GM18526 (cell line): ENCODE measurements at regions not wholly inside any gene's neighbourhood (a gene's known extent, or its start where the extent isn't known, plus 50 kb on each side); places are given as distances from the start of the nearest gene placed in this dataset.

Source experiments
- POLR2A ChIP-seq: IDR thresholded peaks from 3 replicates; pipeline ENCODE4 v1.6.1; 2011; ENCODE audit not compliant: insufficient read length; ENCODE audit errors: extremely low read depth

DNA sequence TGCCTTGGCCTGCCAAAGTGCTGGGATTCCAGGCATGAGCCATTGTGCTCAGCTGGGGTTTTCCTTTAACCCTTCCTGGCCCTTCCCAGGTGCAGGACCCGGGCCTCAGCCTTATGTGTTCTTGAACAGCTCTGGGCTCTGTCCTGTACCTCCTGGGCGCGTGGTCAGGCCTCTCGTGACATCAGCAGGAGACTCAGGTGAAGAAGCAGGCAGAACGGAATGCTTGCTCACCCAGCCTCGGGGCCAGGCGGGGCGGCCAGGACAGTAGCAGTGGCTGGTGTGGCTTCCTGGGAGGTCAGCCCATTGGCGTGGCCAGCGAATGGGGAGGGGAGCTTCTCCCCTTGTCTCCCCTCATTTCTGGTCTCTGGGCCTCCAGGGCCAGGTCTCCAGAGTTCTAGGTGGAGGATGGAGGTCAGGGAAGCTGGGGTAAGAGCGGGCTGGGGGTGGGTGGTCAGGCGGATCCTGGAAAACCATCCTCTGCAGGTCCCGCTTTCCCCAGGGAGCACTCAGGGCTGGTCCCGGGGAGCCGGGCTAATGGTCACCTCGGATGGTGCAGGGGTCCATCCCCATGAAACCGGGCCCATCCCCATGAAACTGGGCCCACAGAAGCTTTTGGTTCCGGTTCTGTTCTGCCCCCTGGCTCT lies 281.5 kb downstream of the SEC14L1 start:
- TF ChIP-seq POLR2A = no peak

DNA sequence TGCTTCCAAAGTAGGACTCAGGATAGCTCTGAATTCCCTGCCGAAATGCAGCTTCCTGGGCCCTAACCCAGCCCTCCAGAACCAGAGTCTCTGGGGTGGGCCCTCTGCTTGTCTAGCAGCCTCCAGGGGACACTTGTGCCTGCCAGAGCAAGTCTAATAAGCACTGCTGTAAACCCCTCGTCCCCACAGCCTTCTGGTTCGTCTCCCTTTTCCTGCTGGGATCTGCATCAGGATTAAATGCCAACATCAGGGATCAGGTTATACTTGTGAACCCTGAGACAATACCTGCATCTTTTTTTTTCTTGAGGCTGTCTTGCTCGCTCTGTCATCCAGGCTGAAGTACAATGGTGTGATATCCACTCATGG lies 282.0 kb downstream of the SEC14L1 start:
- no peak for TF ChIP-seq POLR2A

DNA sequence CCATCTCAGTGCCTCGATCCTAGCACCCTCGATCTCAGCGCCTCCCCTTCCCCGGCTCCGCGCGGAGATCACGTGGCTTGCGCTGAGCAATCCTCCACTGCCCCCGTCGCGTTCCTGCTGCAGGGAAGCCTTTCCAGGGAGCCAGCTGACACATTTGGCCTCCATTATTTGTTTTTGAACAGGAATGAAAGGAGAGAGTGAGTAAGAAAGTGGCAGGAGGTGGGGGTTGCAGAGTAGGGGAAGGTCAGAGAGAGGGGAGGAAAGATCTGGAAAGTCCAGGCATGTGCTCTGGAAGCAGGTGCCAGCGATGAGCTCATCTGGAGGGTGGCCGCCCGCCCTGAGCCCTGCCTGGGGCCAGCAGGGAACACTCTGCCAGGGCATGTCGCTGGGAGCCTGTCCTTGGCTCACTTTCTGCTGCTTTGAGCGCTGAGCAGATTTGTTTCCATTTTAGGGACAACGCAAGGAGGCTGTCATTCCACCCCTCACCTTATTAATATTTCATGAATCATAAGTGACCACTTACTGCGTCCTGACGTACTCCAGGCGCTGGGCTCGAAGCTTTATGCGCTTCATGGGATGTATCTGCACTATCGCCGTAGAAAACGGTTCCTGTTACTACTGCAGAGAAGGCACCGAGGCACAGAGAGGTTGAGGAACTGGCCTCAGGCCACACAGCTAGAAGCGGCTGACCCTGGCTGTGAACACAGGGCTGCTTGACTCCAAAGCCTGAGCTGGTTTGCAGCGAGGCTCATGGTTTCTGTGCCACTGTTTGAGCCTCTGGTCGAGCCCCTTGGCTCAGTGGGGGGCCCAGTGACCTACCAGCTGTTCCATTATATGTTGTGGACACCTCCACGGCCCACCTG lies 283.1 kb downstream of the SEC14L1 start:
- no peak for TF ChIP-seq POLR2A

DNA sequence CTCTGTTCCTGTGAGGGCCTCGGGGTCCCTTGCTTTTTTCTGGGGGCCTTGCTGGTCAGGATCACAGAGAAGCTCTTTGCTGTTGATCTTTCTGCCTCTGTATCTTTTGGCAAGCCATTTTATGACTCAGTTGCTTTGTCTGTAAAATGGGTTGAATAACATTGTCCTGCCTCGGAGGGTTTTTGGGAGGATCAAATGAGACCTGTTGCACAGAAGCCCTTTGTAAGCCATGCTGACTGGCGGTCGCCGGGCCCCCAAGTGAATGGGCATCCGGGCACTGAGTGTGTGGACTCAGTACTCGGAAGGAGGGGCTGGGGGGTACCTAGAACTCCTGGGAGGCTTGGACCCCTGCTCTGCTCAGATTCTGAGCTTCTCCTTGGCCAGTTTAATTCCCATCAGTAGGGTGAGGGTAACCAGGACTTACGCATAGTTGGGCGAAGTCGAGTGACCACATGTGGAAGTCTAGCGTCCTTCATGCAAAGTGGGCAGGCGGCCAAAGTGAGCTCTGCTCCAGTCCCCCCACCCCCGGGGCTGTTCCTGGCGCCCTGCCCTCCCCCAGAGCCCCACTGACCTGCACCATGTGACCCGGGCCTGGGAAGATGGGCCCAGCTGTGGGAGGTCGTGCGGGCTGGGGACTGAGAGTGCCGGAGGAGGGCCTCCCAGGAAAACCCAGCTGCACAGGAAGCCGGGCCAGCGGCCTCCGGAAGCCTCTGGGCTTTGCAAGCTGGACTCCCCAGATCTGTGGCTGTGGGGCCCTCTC lies 284.0 kb downstream of the SEC14L1 start:
- TF ChIP-seq POLR2A = no peak

DNA sequence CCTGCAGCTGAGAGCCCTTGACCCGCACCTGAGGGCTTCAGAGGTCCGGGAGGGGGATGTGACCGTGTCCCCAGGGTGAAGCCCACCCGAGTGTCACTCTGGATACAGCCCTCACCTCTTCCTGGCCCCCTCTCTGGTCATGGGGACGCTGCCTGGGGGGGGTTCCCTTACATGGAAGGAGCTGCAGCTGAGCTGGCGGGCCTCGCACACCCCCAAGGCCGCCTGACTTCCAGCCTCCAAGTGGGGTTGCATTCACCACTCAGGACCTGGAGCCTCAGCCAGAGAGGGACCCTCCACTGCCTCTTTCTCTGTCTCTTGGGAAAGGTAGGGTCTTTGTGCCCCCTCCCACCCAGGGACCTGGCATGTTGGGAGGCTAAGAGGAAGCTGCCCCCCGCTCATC lies 284.6 kb downstream of the SEC14L1 start:
- TF ChIP-seq POLR2A = no peak

DNA sequence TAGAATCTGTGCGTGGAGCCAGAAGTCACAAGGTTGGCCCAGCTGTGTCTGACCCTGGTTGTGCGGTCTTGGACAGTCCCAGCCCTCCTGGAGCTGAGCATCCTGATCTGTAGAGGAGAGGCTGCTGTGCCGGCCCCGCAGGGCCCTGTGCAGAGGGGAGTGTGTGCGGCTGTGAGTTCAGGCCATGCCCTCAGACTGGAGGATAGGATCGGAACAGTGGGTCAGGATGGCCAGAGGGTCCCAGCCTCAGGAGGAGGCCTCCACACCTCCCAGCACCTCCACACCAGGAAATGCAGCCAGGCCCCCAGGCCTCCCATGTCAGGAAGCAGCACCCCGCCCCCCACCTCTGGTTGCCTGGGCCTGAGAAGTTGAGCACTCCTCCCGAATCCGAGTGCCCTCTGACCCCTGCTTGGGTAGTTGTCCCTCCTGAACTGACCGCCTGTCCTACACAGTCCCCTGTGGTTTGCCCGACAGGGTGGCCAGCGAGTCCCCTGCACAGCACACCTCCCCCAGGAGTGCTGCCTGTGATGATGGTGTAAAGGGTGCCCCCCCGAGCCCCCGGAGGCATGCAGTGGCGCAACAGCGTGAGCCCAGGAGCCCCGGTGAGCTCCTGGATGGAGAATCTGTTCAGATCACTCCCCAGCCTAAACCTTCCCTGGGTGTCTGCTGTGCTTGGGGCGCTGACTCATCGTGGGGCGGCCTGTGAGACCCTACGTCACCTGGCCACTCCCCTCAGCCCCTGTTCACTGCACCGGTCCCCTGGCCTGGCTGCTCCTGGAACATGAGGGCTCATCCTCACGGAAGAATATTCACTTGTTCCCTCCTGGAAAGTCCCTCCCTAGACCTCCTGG lies 285.2 kb downstream of the SEC14L1 start:
- TF ChIP-seq POLR2A = no peak

DNA sequence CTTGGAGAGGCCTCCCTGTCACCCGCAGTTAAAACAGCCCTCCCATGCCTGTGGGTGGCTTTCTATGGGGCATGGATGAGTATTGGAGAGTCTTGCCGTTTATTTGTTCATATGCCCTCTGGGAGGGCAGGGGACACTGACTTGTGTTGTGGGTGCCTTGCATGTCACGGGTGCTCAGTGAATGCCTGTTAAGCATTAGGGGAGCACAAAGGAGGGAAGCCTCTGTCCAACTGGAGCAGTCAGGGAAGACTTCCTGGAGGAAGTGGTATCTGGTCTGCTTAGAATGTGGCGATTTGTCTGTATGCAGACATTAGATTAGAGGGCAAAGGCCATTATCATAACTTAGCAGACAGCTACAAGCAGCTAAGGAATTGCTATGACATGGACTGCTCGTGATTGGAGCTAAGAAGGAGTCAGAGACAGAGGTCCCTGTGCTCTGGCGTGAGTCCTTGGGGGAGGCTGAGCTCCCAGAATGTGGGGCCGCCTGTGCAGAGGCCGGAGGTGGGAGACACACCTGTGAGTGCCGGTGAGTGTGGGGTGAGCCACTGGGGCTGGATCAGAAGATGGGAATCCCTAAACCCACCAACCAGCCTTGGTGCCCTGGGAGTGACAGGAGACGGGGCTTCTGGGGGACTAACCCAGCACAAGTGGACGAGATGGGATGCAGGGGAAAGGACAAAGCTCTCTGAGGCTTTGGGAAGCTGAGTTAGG lies 286.1 kb downstream of the SEC14L1 start:
- TF ChIP-seq POLR2A = no peak

DNA sequence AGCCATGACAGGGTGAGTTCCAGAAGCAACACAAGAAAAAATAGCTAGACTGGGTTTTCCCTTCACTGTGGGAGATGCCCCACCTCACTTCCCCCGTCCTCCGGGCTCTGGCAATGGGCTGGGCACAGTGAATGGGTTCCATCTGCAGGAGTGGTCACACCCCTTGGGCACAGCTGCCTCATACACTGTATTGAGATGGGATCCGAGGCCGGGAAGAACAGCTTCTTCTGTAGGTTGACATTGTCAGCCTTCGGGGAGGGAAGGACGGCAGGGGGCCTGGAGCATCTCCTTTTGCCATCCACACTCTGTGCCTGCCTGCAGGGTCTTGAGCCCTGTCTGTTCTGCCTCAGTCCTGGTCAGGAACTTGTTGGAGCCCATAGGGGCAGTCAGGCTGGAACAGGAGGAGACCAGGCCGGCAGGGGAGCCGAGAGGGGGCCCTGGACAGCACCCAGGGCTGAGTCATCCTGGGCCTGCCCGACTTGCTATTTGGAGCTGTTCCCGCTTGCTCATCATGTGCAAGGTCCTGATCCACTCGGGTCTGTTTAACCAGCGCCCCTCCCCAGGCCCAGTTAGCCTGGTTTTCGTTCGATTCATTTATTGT lies 286.7 kb downstream of the SEC14L1 start:
- TF ChIP-seq POLR2A = no peak

DNA sequence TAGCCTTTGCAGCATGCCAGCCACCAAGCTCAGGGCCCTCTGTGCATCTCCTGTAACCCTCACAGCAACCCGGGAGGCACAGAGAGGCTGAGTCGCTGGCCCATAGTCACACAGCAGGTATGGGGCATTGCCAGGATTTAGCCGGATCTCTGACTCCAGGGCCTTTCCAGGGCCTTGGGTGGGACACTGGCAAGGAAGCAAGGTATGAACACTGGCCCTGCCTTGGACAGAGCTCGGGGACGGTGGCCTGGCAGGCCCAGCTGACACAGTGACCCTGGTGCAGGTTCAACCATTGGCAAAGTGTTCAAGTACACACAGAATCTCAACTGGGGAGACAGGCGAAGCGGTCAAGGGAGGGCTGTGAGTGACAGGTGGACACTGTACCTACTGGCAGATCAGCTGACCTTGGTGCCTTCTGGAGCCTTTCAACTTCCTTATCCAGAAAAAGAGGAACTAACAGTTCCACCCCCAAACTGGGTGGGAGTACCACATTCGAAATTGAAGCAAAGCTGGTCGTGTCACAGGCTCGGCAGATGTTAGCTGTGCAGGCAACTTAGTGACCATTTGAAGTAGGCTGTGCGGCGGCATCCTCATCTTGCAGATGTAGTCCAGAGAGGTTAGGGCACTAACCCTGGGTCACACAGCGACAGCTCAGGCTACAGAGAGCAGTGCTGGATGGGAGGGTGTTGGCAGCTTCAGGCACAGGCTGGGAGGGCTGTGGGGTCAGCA lies 287.4 kb downstream of the SEC14L1 start:
- no peak for TF ChIP-seq POLR2A

DNA sequence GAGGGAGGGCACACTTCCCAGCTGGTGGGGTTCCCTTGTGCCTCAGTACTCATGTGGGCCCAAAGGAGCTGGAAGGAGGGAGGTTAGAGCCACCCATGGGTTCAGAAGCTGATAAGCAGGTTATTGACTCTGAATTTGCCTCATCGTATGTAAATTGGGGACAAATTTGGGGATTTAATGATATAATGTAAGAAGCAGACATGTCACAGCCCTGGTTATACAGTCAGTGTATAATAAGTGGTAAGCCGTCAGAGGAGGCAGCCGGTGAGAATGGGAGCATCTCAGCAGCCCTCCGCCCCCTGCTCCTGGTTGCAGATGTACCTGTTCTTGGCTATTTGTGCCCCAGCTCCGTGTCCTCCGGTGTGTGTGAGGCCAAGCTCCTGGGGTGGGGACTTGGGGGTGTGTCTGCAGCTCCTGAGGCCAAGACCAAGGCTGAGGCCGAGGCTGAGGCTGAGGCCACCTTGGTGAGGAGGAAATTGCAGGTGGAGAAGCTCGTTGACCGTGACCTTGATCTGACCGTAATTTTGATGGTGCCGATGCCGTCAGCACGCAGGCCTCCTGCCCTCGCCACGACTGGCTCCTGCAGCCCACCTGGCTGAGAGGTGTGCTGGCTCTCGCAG lies 288.1 kb downstream of the SEC14L1 start:
- TF ChIP-seq POLR2A = no peak

DNA sequence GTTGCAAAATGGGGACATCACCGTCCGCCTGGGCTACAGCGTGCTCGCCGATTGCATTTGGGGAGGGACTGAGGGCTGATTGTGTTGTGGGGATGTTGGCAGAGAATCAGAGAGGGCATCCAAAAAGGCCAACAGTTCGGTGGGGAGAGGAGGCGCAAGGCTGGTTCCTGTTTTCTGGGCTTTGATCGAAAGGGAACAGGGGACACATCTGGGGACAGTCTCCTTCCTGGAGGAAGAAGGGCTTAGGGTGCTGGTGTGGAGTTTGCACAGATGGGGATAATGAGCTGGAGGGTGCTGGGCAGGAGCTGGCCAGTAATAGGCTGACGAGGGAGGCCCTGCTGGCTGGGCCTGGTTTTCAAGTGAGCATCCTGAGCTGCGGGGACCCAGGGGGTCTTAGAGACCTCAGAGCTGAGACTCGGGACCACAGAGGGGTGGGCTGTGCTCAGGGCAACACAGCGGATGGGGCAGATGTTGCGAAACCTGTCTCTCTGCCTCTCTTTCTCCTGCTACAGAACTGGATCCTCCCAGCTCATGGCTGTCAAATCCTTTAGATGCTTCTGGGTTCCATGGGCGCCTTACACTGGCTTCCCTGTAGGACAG lies 288.7 kb downstream of the SEC14L1 start:
- TF ChIP-seq POLR2A = no peak

DNA sequence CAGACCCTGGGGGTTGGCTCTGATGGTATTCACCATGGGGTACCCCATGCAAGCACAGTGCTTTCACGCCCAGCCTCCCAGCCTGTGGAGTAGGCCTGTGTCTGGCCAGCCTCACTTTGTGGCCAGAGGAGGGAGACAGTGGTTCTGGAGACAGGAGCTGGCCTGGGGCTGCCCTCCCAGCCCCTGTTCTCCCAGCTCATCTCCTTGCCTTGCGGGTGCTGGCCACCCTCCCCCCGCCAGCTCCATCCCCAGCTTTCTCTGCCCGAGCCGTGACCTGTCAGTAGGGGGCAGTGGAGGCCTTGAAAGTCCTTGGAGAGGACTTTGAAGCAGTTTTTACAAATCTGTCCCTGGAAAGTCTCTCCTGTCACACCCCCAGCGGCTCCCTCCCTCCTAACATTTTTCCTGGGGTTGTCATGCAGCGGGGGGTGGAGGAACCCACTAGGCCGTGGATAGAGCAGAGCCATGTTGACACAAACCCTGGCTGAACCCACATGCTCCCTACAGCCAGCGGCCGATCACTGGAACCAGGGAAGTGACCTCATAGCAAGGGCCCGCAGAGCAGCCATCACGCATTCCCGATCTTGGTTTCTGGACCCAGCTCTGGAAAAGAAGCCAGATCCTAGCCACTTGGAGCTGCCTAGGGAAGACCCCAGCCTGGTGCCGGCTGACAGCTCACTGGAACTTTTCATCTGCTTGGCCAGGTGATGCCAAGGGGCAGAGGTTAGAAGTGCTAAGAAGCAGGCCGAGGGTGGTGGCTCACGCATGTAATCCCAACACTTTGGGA lies 289.4 kb downstream of the SEC14L1 start:
- TF ChIP-seq POLR2A = no peak
